ENCODE measurements at regions not wholly inside any gene's neighbourhood (a gene's known extent, or its start where the extent isn't known, plus 50 kb on each side); places are given as distances from the start of the nearest gene placed in this dataset.

- no peak for DNase-seq (ENCODE audit: low read depth)
- no peak overlapping the region for H3K4me3 ChIP-seq (ENCODE audit: control insufficient read depth, low read depth, low read length)
- TF ChIP-seq CTCF (IDR thresholded peaks at IDR 0.05; ENCODE audit: control insufficient read depth, insufficient read depth, low read depth, low read length, missing control alignments), result no peak
Measured at GRCh38 chr3:117473981-117474538, 764.5 kb downstream of the TUSC7 start.

GRCh38 chr3:117476572-117476971 lies 767.0 kb downstream of the TUSC7 start:
- no peak for DNase-seq (ENCODE audit: low read depth)
- no peak overlapping the region for H3K4me3 ChIP-seq (ENCODE audit: control insufficient read depth, low read depth, low read length)
- no peak for TF ChIP-seq CTCF (IDR thresholded peaks at IDR 0.05; ENCODE audit: control insufficient read depth, insufficient read depth, low read depth, low read length, missing control alignments)

- no peak overlapping the region for H3K4me3 ChIP-seq (ENCODE audit: control insufficient read depth, low read depth, low read length)
- TF ChIP-seq CTCF (IDR thresholded peaks at IDR 0.05; ENCODE audit: control insufficient read depth, insufficient read depth, low read depth, low read length, missing control alignments), result no peak
- no peak for DNase-seq (ENCODE audit: low read depth)
Measured at GRCh38 chr3:117477214-117477755, 767.7 kb downstream of the TUSC7 start.

- DNase-seq (ENCODE audit: low read depth), result no peak
- TF ChIP-seq CTCF (IDR thresholded peaks at IDR 0.05; ENCODE audit: control insufficient read depth, insufficient read depth, low read depth, low read length, missing control alignments), result no peak
- no peak overlapping the region for H3K4me3 ChIP-seq (ENCODE audit: control insufficient read depth, low read depth, low read length)
Measured at GRCh38 chr3:117479095-117479494, 769.5 kb downstream of the TUSC7 start.

GRCh38 chr3:117480525-117480924 lies 770.9 kb downstream of the TUSC7 start:
- no peak for DNase-seq (ENCODE audit: low read depth)
- TF ChIP-seq CTCF (IDR thresholded peaks at IDR 0.05; ENCODE audit: control insufficient read depth, insufficient read depth, low read depth, low read length, missing control alignments), result no peak
- no peak overlapping the region for H3K4me3 ChIP-seq (ENCODE audit: control insufficient read depth, low read depth, low read length)

- H3K4me3 ChIP-seq (ENCODE audit: control insufficient read depth, low read depth, low read length), result no peak overlapping the region
- no peak for DNase-seq (ENCODE audit: low read depth)
- TF ChIP-seq CTCF (IDR thresholded peaks at IDR 0.05; ENCODE audit: control insufficient read depth, insufficient read depth, low read depth, low read length, missing control alignments), result no peak
Measured at GRCh38 chr3:117480972-117481371, 771.4 kb downstream of the TUSC7 start.
